Sigmoid colon (tissue), 6 donors: ENCODE measurements at regions not wholly inside any gene's neighbourhood (a gene's known extent, or its start where the extent isn't known, plus 50 kb on each side); places are given as distances from the start of the nearest gene placed in this dataset.

Experiments used
- DNase-seq: peaks from one replicate; pipeline ENCODE4 v3.0.0-alpha.2; 2019
- H3K27ac ChIP-seq, 4 donors: fragments of 200-600 bp; sonication (generic); one replicate each; pipeline ENCODE4 v1.5.1; 2016 to 2019; ENCODE audit warnings: mild to moderate bottlenecking in 1 of 4
- H3K27me3 ChIP-seq, 3 donors: fragments of 200-600 bp; sonication (generic); one replicate each; pipeline ENCODE4 v1.5.1; 2019; ENCODE audit warnings: mild to moderate bottlenecking in 1 of 3
- H3K36me3 ChIP-seq, 4 donors: fragments of 200-600 bp; sonication (generic); one replicate each; pipeline ENCODE4 v1.5.1; 2016 to 2019
- H3K4me1 ChIP-seq, 4 donors: fragments of 200-600 bp; sonication (generic); one replicate each; pipeline ENCODE4 v1.5.1; 2017 to 2019
- H3K4me3 ChIP-seq, 4 donors: fragments of 200-600 bp; sonication (generic); one replicate each; pipeline ENCODE4 v1.5.1; 2017 to 2019; ENCODE audit warnings: mild to moderate bottlenecking in 2 of 4, moderate library complexity in 1 of 4
- H3K9me3 ChIP-seq, 4 donors: fragments of 200-600 bp in 3 of 4; sonication (generic) in 3 of 4; one replicate each; pipeline versions ENCODE4 v1.5.1 to v1.6.1; 2013 to 2019
- EP300 ChIP-seq, 4 donors: sonication (generic); formaldehyde crosslinking; IDR thresholded peaks; one replicate each; pipeline ENCODE4 v1.6.1; 2017; ENCODE audit warnings: antibody characterized with exemption in 4 of 4
- POLR2A ChIP-seq, 2 donors: fragments of 450-650 bp; IDR thresholded peaks; one replicate each; pipeline ENCODE4 v1.6.1; 2016; ENCODE audit warnings: antibody characterized with exemption in 2 of 2, mild to moderate bottlenecking in 2 of 2, moderate library complexity in 2 of 2
- POLR2AphosphoS5 ChIP-seq, 4 donors: sonication (generic); formaldehyde crosslinking; IDR thresholded peaks; one replicate each; pipeline ENCODE4 v1.6.1; 2017; ENCODE audit warnings: antibody characterized with exemption in 4 of 4
- WGBS, 2 donors: extraction: QIAGEN DNeasy Blood & Tissue Kit; methylation state at CpG; one replicate each; pipeline ENCODE4 v1.1.7; 2013; 5-methylcytosine and 5-hydroxymethylcytosine counted together
- intact Hi-C: fragments of 100-400 bp; cut with DNase I; formaldehyde crosslinking; loops from one replicate; pipeline ENCODE4 v1.15.1; 2023
- TF ChIP-seq, protein P1 (sequence below), 4 experiments: fragments of 450-650 bp in 3 of 4; fragments of 200-600 bp in 1 of 4; IDR thresholded peaks; one replicate each; pipeline ENCODE4 v1.5.1; 2016 to 2019; ENCODE audit warnings: antibody characterized with exemption in 4 of 4, mild to moderate bottlenecking in 3 of 4, moderate library complexity in 2 of 4
- donor health status: healthy with polysubstance abuse.
- donor health status: healthy.

- Histone ChIP-seq H3K36me3 (no peaks in the 10 kb centered on the region), H3K27me3 (no peaks in the 10 kb centered on the region), H3K9me3 (no peaks in the 10 kb centered on the region), H3K4me1 (no peaks in the 10 kb centered on the region), H3K4me3 (no peak overlapping the region), H3K27ac (no peak overlapping the region)
- intact Hi-C loops: no loop called here
- WGBS, 2 donors: 62 to 68% methylated on average over 3 of the region's 3 CpGs
- DNase-seq: no peak
- TF ChIP-seq EP300 (IDR thresholded peaks at IDR 0.05) (no peak), POLR2A (IDR thresholded peaks at IDR 0.05) (no peak), POLR2AphosphoS5 (IDR thresholded peaks at IDR 0.05) (no peak)
- TF ChIP-seq, protein P1, sequence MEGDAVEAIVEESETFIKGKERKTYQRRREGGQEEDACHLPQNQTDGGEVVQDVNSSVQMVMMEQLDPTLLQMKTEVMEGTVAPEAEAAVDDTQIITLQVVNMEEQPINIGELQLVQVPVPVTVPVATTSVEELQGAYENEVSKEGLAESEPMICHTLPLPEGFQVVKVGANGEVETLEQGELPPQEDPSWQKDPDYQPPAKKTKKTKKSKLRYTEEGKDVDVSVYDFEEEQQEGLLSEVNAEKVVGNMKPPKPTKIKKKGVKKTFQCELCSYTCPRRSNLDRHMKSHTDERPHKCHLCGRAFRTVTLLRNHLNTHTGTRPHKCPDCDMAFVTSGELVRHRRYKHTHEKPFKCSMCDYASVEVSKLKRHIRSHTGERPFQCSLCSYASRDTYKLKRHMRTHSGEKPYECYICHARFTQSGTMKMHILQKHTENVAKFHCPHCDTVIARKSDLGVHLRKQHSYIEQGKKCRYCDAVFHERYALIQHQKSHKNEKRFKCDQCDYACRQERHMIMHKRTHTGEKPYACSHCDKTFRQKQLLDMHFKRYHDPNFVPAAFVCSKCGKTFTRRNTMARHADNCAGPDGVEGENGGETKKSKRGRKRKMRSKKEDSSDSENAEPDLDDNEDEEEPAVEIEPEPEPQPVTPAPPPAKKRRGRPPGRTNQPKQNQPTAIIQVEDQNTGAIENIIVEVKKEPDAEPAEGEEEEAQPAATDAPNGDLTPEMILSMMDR (IDR thresholded peaks at IDR 0.05): no peak
Measured at GRCh38 chr5:155080721-155081120, 67.2 kb downstream of the KIF4B start.

- intact Hi-C loops: no loop called here
- no peaks in the 10 kb centered on the region for H3K9me3 ChIP-seq
- 79 to 89% methylated on average over 3 of the region's 3 CpGs for WGBS, 2 donors
- no peak overlapping the region for H3K27ac ChIP-seq
- H3K27me3 ChIP-seq: no peaks in the 10 kb centered on the region
- TF ChIP-seq POLR2AphosphoS5 (IDR thresholded peaks at IDR 0.05): no peak
- TF ChIP-seq EP300 (IDR thresholded peaks at IDR 0.05): no peak
- no peak for TF ChIP-seq POLR2A (IDR thresholded peaks at IDR 0.05)
- TF ChIP-seq, protein P1 (IDR thresholded peaks at IDR 0.05): no peak
- H3K4me1 ChIP-seq: no peaks in the 10 kb centered on the region
- H3K4me3 ChIP-seq: no peak overlapping the region
- H3K36me3 ChIP-seq: no peaks in the 10 kb centered on the region
- DNase-seq: no peak
Measured at GRCh38 chr5:155081618-155082017, 68.1 kb downstream of the KIF4B start.

GRCh38 chr5:155082401-155082800 lies 68.8 kb downstream of the KIF4B start:
- H3K27ac ChIP-seq: no peak overlapping the region
- TF ChIP-seq POLR2AphosphoS5 (IDR thresholded peaks at IDR 0.05) (no peak), EP300 (IDR thresholded peaks at IDR 0.05) (no peak), POLR2A (IDR thresholded peaks at IDR 0.05) (no peak)
- TF ChIP-seq, protein P1 (IDR thresholded peaks at IDR 0.05): no peak
- no peaks in the 10 kb centered on the region for H3K27me3 ChIP-seq
- no peaks in the 10 kb centered on the region for H3K9me3 ChIP-seq
- no peaks in the 10 kb centered on the region for H3K36me3 ChIP-seq
- H3K4me1 ChIP-seq: peaks cover 0 to 4% (median 0%) of the 10 kb centered on the region in 4 donors
- no peak for DNase-seq
- intact Hi-C loops: no loop called here
- 78 to 84% methylated on average over 4 of the region's 4 CpGs for WGBS, 2 donors
- no peak overlapping the region for H3K4me3 ChIP-seq

DNA sequence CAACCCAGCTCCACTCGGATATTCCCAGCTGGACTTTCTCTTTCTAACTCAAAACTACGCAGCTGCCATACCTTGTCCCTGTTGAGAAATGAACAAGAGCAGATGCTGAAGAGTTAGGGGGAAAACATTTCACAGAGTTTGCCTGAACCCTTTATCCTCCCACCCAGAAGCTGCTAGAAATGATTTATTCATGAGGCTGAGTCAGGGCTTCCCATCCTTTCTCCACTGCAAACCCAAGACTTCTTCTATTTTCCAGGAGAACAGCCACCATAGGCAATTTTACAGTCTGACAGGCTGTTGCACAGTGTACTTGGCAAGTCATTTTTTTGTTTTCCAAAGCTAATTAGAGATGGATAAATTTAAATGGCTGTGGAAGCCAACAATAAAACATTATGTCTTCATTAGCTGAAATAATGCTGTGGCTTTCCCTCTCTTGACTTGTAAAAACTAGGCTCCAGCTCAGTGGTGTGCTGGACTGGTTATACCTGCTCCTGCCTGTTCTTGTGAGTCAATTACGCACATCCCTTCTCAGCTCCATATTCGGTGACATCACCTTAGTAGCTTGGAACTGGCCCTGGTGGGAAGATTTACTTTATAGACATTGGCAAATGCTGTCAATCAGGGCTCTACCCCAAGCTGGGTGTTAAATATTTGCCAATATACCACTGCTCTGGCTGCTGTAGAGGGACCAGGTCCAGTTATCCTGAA lies 71.9 kb downstream of the KIF4B start:
- DNase-seq: no peak
- peaks cover 0 to 23% (median 14%) of the 10 kb centered on the region in 4 donors for H3K4me1 ChIP-seq
- TF ChIP-seq EP300 (IDR thresholded peaks at IDR 0.05) (no peak), POLR2AphosphoS5 (IDR thresholded peaks at IDR 0.05) (no peak), POLR2A (IDR thresholded peaks at IDR 0.05) (no peak)
- TF ChIP-seq, protein P1 (IDR thresholded peaks at IDR 0.05): no peak
- 69 to 78% methylated on average over 4 of the region's 4 CpGs for WGBS, 2 donors
- H3K9me3 ChIP-seq: no peaks in the 10 kb centered on the region
- intact Hi-C loops: no loop called here
- H3K36me3 ChIP-seq: no peaks in the 10 kb centered on the region
- no peaks in the 10 kb centered on the region for H3K27me3 ChIP-seq
- no peak overlapping the region for H3K27ac ChIP-seq
- H3K4me3 ChIP-seq: no peak overlapping the region

DNA sequence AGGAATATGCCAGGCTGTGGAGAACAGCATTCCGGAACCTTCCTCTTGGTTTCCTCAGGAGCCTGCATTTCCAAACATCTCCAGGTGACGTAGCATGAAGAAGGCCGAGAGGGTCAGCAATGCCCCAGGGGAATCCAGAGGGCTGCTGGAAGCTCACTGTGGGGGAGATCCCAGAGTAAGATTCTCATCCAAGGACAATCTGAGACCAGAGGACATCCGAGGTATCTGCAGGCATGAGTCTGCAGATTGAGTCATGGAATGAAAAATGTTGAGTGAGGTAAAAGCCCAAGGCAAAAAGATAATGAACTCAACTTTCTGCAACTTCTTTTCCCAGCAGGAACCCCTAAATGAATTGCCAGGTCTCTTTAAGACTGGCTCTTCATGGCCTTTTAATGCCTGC lies 73.5 kb downstream of the KIF4B start:
- intact Hi-C loops: no loop called here
- WGBS, 2 donors: 81 to 87% methylated on average over 4 of the region's 4 CpGs

More for the DNA sequence above, 73.5 kb downstream of the KIF4B start:
- Histone ChIP-seq H3K36me3 (no peaks in the 10 kb centered on the region), H3K27me3 (no peaks in the 10 kb centered on the region), H3K4me3 (no peak overlapping the region), H3K9me3 (no peaks in the 10 kb centered on the region), H3K27ac (no peak overlapping the region), H3K4me1 (peaks cover 0 to 39% (median 30%) of the 10 kb centered on the region in 4 donors)
- DNase-seq: no peak
- TF ChIP-seq POLR2A (IDR thresholded peaks at IDR 0.05): no peak
- no peak for TF ChIP-seq POLR2AphosphoS5 (IDR thresholded peaks at IDR 0.05)
- TF ChIP-seq, protein P1 (IDR thresholded peaks at IDR 0.05): no peak
- TF ChIP-seq EP300 (IDR thresholded peaks at IDR 0.05): no peak
